Keratinocyte (primary cell): ENCODE measurements at regions not wholly inside any gene's neighbourhood (a gene's known extent, or its start where the extent isn't known, plus 50 kb on each side); places are given as distances from the start of the nearest gene placed in this dataset.

Experiments
- CTCF ChIP-seq, 3 experiments: IDR thresholded peaks in 1 of 3; conservative IDR thresholded peaks in 1 of 3; optimal IDR thresholded peaks in 1 of 3; 2 replicates in 2 of 3; 3 replicates in 1 of 3; pipeline versions ENCODE3 to v1.5.1; 2011; ENCODE audit warnings: low read length in 3 of 3, mild to moderate bottlenecking in 3 of 3, moderate library complexity in 2 of 3, control low read depth in 1 of 3, inconsistent platforms in 1 of 3; ENCODE audit not compliant: insufficient read depth in 2 of 3; ENCODE audit errors: extremely low read depth in 1 of 3
- EZH2 ChIP-seq: IDR thresholded peaks from one replicate; pipeline ENCODE4 v1.6.1; 2012; ENCODE audit warnings: inconsistent platforms, mild to moderate bottlenecking, low read length, moderate library complexity

- TF ChIP-seq CTCF (optimal IDR thresholded peaks at IDR 0.05 in 1 of 3, IDR thresholded peaks at IDR 0.05 in 1 of 3, conservative IDR thresholded peaks at IDR 0.05 in 1 of 3; ENCODE audit: extremely low read depth in 1 of 3, insufficient read depth in 2 of 3, low read length in 3 of 3) (no peak), EZH2 (no peak)
These were observed 315.0 kb upstream of the SPRY2 start for GRCh38 chr13:80655778-80656511.
